HuH-7 (cell line): ENCODE measurements at regions not wholly inside any gene's neighbourhood (a gene's known extent, or its start where the extent isn't known, plus 50 kb on each side); places are given as distances from the start of the nearest gene placed in this dataset.
"Not testable (repeated sequence)": the region's sequence is repeated elsewhere in the genome, so short reads cannot be mapped to it uniquely, and the experiment has no call there.

Experiments used
- DNase-seq: peaks from one replicate; pipeline ENCODE4 v3.0.0; 2011; ENCODE audit warnings: low spot score

- no peak for DNase-seq
Observed at GRCh38 chr5:136466041-136466415, 100.7 kb upstream of the TRPC7 start.

GRCh38 chr5:136458481-136458880 is 93.1 kb upstream of the TRPC7 start:
- no peak for DNase-seq

- DNase-seq = no peak
Observed at GRCh38 chr5:136457390-136458013, 92.2 kb upstream of the TRPC7 start.

- DNase-seq = no peak
Observed at GRCh38 chr5:136455409-136455808, 90.1 kb upstream of the TRPC7 start.

GRCh38 chr5:136453986-136454758 is 88.8 kb upstream of the TRPC7 start:
- no peak for DNase-seq

GRCh38 chr5:136453199-136453598 is 87.9 kb upstream of the TRPC7 start:
- no peak for DNase-seq

- DNase-seq = not testable (repeated sequence)
Observed at GRCh38 chr5:136447576-136447975, 82.2 kb upstream of the TRPC7 start.

GRCh38 chr5:136446565-136446964 is 81.2 kb upstream of the TRPC7 start:
- peak; percentile 8 for DNase-seq

GRCh38 chr5:136444099-136444498 is 78.8 kb upstream of the TRPC7 start:
- DNase-seq = not testable (repeated sequence)

- no peak for DNase-seq
Observed at GRCh38 chr5:136439367-136439766, 74.0 kb upstream of the TRPC7 start.

GRCh38 chr5:136435946-136436543 is 70.7 kb upstream of the TRPC7 start:
- DNase-seq = no peak

GRCh38 chr5:136434795-136435194 is 69.5 kb upstream of the TRPC7 start:
- no peak for DNase-seq

GRCh38 chr5:136432705-136433104 is 67.4 kb upstream of the TRPC7 start:
- DNase-seq = no peak

GRCh38 chr5:136430081-136430480 is 64.7 kb upstream of the TRPC7 start:
- DNase-seq = no peak

GRCh38 chr5:136427426-136427825 is 62.1 kb upstream of the TRPC7 start:
- no peak for DNase-seq

GRCh38 chr5:136425921-136426320 is 60.6 kb upstream of the TRPC7 start:
- no peak for DNase-seq

- DNase-seq = peak; percentile 65
Observed at GRCh38 chr5:136424835-136425584, 59.7 kb upstream of the TRPC7 start.

- DNase-seq = no peak
Observed at GRCh38 chr5:136423944-136424606, 58.7 kb upstream of the TRPC7 start.

GRCh38 chr5:136420168-136420898 is 55.0 kb upstream of the TRPC7 start:
- DNase-seq = no peak

GRCh38 chr5:136418301-136418700 is 53.0 kb upstream of the TRPC7 start:
- no peak for DNase-seq
